Naive B cell (primary cell): ENCODE measurements at regions not wholly inside any gene's neighbourhood (a gene's known extent, or its start where the extent isn't known, plus 50 kb on each side); places are given as distances from the start of the nearest gene placed in this dataset.
"Not testable (repeated sequence)": the region's sequence is repeated elsewhere in the genome, so short reads cannot be mapped to it uniquely, and the experiment has no call there.

Experiments
- ATAC-seq, 2 donors: fragments of 150-1000 bp; cut with Tn5 transposase; 2 replicates each; pipeline ENCODE4 v1.10.0; 2021; ENCODE audit warnings: low read depth in 2 of 2, mild to moderate bottlenecking in 2 of 2, moderate library complexity in 2 of 2
- DNase-seq: peaks from one replicate; pipeline ENCODE4 v3.0.0; 2022
- H3K27ac Mint-ChIP-seq, 6 donors: one replicate each; pipeline ENCODE4 v1.8.0; 2020 to 2022; ENCODE audit warnings: mild to moderate bottlenecking in 6 of 6, mixed read lengths in 6 of 6, moderate library complexity in 5 of 6, inconsistent platforms in 2 of 6
- H3K27me3 Mint-ChIP-seq, 3 donors: one replicate each; pipeline ENCODE4 v1.8.0; 2021 to 2022; ENCODE audit warnings: mixed read lengths in 3 of 3, mild to moderate bottlenecking in 1 of 3
- H3K36me3 Mint-ChIP-seq, 2 donors: one replicate each; pipeline ENCODE4 v1.8.0; 2020 to 2022; ENCODE audit warnings: mixed read lengths in 2 of 2, inconsistent platforms in 1 of 2, mild to moderate bottlenecking in 1 of 2
- H3K4me1 Mint-ChIP-seq, 3 donors: one replicate each; pipeline ENCODE4 v1.8.0; 2020 to 2022; ENCODE audit warnings: mixed read lengths in 3 of 3, inconsistent platforms in 1 of 3, mild to moderate bottlenecking in 1 of 3, moderate library complexity in 1 of 3
- H3K4me3 Mint-ChIP-seq, 8 donors: one replicate each; pipeline ENCODE4 v1.8.0; 2020 to 2022; ENCODE audit warnings: mild to moderate bottlenecking in 8 of 8, mixed read lengths in 8 of 8, moderate library complexity in 8 of 8, inconsistent platforms in 2 of 8
- H3K9me3 Mint-ChIP-seq, 7 donors: one replicate each; pipeline ENCODE4 v1.8.0; 2020 to 2022; ENCODE audit warnings: mixed read lengths in 7 of 7, mild to moderate bottlenecking in 5 of 7, inconsistent platforms in 2 of 7, moderate library complexity in 1 of 7

GRCh38 chr16:51524555-51525373 is 373.7 kb upstream of the SALL1 start:
- H3K36me3 Mint-ChIP-seq: no peaks in the 10 kb centered on the region
- peak overlapping the region in 1 of 6 donors; percentile 28 for H3K27ac Mint-ChIP-seq
- DNase-seq (no peak), ATAC-seq (no peak)
- no peaks in the 10 kb centered on the region for H3K27me3 Mint-ChIP-seq
- no peaks in the 10 kb centered on the region for H3K4me1 Mint-ChIP-seq
- H3K9me3 Mint-ChIP-seq: peaks cover 4 to 29% (median 11%) of the 10 kb centered on the region in 7 donors
- H3K4me3 Mint-ChIP-seq: no peak overlapping the region

GRCh38 chr16:51524070-51524469 is 373.0 kb upstream of the SALL1 start:
- H3K36me3 Mint-ChIP-seq: no peaks in the 10 kb centered on the region
- ATAC-seq (no peak), DNase-seq (no peak)
- peaks cover 4 to 29% (median 12%) of the 10 kb centered on the region in 7 donors for H3K9me3 Mint-ChIP-seq
- no peaks in the 10 kb centered on the region for H3K27me3 Mint-ChIP-seq
- no peak overlapping the region for H3K27ac Mint-ChIP-seq
- H3K4me3 Mint-ChIP-seq: no peak overlapping the region
- no peaks in the 10 kb centered on the region for H3K4me1 Mint-ChIP-seq

GRCh38 chr16:51523400-51523799 is 372.3 kb upstream of the SALL1 start:
- Mint-ChIP-seq H3K4me1 (no peaks in the 10 kb centered on the region), H3K36me3 (no peaks in the 10 kb centered on the region), H3K27ac (no peak overlapping the region), H3K27me3 (no peaks in the 10 kb centered on the region), H3K4me3 (no peak overlapping the region), H3K9me3 (peaks cover 4 to 33% (median 14%) of the 10 kb centered on the region in 7 donors)
- no peak for ATAC-seq
- no peak for DNase-seq

- Mint-ChIP-seq H3K4me3 (no peak overlapping the region), H3K9me3 (peaks cover 9 to 31% (median 15%) of the 10 kb centered on the region in 7 donors), H3K36me3 (no peaks in the 10 kb centered on the region), H3K27ac (no peak overlapping the region), H3K27me3 (no peaks in the 10 kb centered on the region), H3K4me1 (no peaks in the 10 kb centered on the region)
- DNase-seq (no peak), ATAC-seq (no peak)
These were observed 371.8 kb upstream of the SALL1 start for GRCh38 chr16:51522902-51523301.

GRCh38 chr16:51516960-51517359 is 365.9 kb upstream of the SALL1 start:
- not testable (repeated sequence) for H3K4me1 Mint-ChIP-seq, DNase-seq, H3K4me3 Mint-ChIP-seq, ATAC-seq, H3K36me3 Mint-ChIP-seq, H3K27ac Mint-ChIP-seq, H3K27me3 Mint-ChIP-seq
- H3K9me3 Mint-ChIP-seq: peaks cover 7 to 18% (median 10%) of the 10 kb centered on the region in 7 donors

GRCh38 chr16:51510416-51510815 is 359.3 kb upstream of the SALL1 start:
- Mint-ChIP-seq H3K36me3 (no peaks in the 10 kb centered on the region), H3K27ac (no peak overlapping the region), H3K4me1 (no peaks in the 10 kb centered on the region), H3K9me3 (peaks cover 4 to 15% (median 10%) of the 10 kb centered on the region in 7 donors), H3K4me3 (no peak overlapping the region), H3K27me3 (peaks cover 0 to 3% (median 0%) of the 10 kb centered on the region in 3 donors)
- no peak for DNase-seq
- no peak for ATAC-seq

GRCh38 chr16:51509336-51509735 is 358.3 kb upstream of the SALL1 start:
- no peak for DNase-seq
- Mint-ChIP-seq H3K36me3 (no peaks in the 10 kb centered on the region), H3K4me1 (no peaks in the 10 kb centered on the region), H3K27me3 (peaks cover 0 to 3% (median 0%) of the 10 kb centered on the region in 3 donors), H3K27ac (no peak overlapping the region), H3K9me3 (peaks cover 4 to 18% (median 10%) of the 10 kb centered on the region in 7 donors), H3K4me3 (no peak overlapping the region)
- no peak for ATAC-seq

GRCh38 chr16:51508490-51509212 is 357.6 kb upstream of the SALL1 start:
- Mint-ChIP-seq H3K36me3 (no peaks in the 10 kb centered on the region), H3K4me3 (no peak overlapping the region), H3K27ac (no peak overlapping the region), H3K27me3 (peaks cover 0 to 3% (median 0%) of the 10 kb centered on the region in 3 donors), H3K4me1 (no peaks in the 10 kb centered on the region), H3K9me3 (peaks cover 4 to 20% (median 7%) of the 10 kb centered on the region in 7 donors)
- DNase-seq: no peak
- ATAC-seq: no peak

- H3K4me1 Mint-ChIP-seq: no peaks in the 10 kb centered on the region
- no peak for ATAC-seq
- no peaks in the 10 kb centered on the region for H3K36me3 Mint-ChIP-seq
- H3K4me3 Mint-ChIP-seq: no peak overlapping the region
- H3K27me3 Mint-ChIP-seq: no peaks in the 10 kb centered on the region
- peaks cover 3 to 20% (median 6%) of the 10 kb centered on the region in 7 donors for H3K9me3 Mint-ChIP-seq
- H3K27ac Mint-ChIP-seq: no peak overlapping the region
- DNase-seq: no peak
These were observed 356.2 kb upstream of the SALL1 start for GRCh38 chr16:51507286-51507685.

- H3K9me3 Mint-ChIP-seq: peaks cover 1 to 15% (median 4%) of the 10 kb centered on the region in 7 donors
- ATAC-seq (no peak), DNase-seq (no peak)
- H3K36me3 Mint-ChIP-seq: no peaks in the 10 kb centered on the region
- no peak overlapping the region for H3K4me3 Mint-ChIP-seq
- no peaks in the 10 kb centered on the region for H3K4me1 Mint-ChIP-seq
- no peak overlapping the region for H3K27ac Mint-ChIP-seq
- no peaks in the 10 kb centered on the region for H3K27me3 Mint-ChIP-seq
These were observed 349.2 kb upstream of the SALL1 start for GRCh38 chr16:51500306-51500705.

GRCh38 chr16:51497541-51498211 is 346.6 kb upstream of the SALL1 start:
- no peaks in the 10 kb centered on the region for H3K4me1 Mint-ChIP-seq
- H3K36me3 Mint-ChIP-seq: no peaks in the 10 kb centered on the region
- H3K27ac Mint-ChIP-seq: no peak overlapping the region
- no peaks in the 10 kb centered on the region for H3K27me3 Mint-ChIP-seq
- no peak for ATAC-seq
- H3K9me3 Mint-ChIP-seq: peaks cover under 1 to 16% (median 4%) of the 10 kb centered on the region in 7 donors
- DNase-seq: no peak
- H3K4me3 Mint-ChIP-seq: no peak overlapping the region

GRCh38 chr16:51490866-51491265 is 339.8 kb upstream of the SALL1 start:
- Mint-ChIP-seq H3K36me3 (no peaks in the 10 kb centered on the region), H3K9me3 (peaks cover 2 to 10% (median 5%) of the 10 kb centered on the region in 7 donors), H3K4me1 (no peaks in the 10 kb centered on the region), H3K27me3 (no peaks in the 10 kb centered on the region), H3K27ac (no peak overlapping the region), H3K4me3 (no peak overlapping the region)
- ATAC-seq (no peak), DNase-seq (no peak)

GRCh38 chr16:51487880-51488279 is 336.8 kb upstream of the SALL1 start:
- no peak overlapping the region for H3K4me3 Mint-ChIP-seq
- H3K27me3 Mint-ChIP-seq: no peaks in the 10 kb centered on the region

More at GRCh38 chr16:51487880-51488279, 336.8 kb upstream of the SALL1 start:
- DNase-seq (no peak), ATAC-seq (no peak)
- H3K27ac Mint-ChIP-seq: no peak overlapping the region
- H3K9me3 Mint-ChIP-seq: peaks cover 3 to 30% (median 8%) of the 10 kb centered on the region in 7 donors
- no peaks in the 10 kb centered on the region for H3K4me1 Mint-ChIP-seq
- H3K36me3 Mint-ChIP-seq: no peaks in the 10 kb centered on the region
